ENCODE measurements at regions not wholly inside any gene's neighbourhood (a gene's known extent, or its start where the extent isn't known, plus 50 kb on each side); places are given as distances from the start of the nearest gene placed in this dataset.

DNA sequence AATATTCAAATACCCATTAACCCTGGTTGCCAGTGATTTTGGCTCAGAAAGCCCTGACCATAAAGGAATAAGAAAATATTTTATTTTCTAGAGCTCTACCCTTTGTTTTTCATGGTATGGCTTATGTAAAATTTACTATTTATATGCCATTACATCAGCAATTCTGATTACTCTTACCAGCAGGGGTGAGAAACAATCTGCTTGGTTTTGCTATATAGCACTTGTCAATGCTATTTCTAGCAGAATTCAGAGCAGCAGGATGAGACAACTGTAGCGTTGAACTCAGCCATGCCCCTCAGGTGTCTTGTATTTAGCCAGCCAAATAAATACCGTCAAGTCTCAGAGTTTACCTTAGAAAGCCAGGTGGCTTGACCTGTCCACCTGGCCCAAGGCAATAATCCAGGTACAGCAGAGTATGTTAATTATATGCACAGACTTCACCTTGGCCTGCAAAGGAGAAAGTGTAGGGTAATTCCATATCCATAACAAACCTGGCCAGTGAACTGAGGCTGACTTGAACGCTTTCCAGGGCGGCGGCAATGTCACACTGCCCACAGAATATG lies 1303.5 kb downstream of the RAPGEF2 start:
- dilution Hi-C loops (cut with MboI; ENCODE audit: extremely low pct_ligation_motif_present, low sequenced_read_pairs), result no loop called here
- no peaks in the 10 kb centered on the region for H3K4me1 ChIP-seq (ENCODE audit: control insufficient read depth, extremely low read depth, insufficient read depth, low read length)
- H3K36me3 ChIP-seq (ENCODE audit: control insufficient read depth in 2 of 2, extremely low read depth in 1 of 2, insufficient read depth in 2 of 2, low read length in 2 of 2), result no peaks in the 10 kb centered on the region
- no peak for TF ChIP-seq EZH2 (IDR thresholded peaks at IDR 0.05; ENCODE audit: low read length)
- TF ChIP-seq, protein P1, sequence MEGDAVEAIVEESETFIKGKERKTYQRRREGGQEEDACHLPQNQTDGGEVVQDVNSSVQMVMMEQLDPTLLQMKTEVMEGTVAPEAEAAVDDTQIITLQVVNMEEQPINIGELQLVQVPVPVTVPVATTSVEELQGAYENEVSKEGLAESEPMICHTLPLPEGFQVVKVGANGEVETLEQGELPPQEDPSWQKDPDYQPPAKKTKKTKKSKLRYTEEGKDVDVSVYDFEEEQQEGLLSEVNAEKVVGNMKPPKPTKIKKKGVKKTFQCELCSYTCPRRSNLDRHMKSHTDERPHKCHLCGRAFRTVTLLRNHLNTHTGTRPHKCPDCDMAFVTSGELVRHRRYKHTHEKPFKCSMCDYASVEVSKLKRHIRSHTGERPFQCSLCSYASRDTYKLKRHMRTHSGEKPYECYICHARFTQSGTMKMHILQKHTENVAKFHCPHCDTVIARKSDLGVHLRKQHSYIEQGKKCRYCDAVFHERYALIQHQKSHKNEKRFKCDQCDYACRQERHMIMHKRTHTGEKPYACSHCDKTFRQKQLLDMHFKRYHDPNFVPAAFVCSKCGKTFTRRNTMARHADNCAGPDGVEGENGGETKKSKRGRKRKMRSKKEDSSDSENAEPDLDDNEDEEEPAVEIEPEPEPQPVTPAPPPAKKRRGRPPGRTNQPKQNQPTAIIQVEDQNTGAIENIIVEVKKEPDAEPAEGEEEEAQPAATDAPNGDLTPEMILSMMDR (optimal IDR thresholded peaks at IDR 0.05 in 1 of 3, IDR thresholded peaks at IDR 0.05 in 1 of 3, conservative IDR thresholded peaks at IDR 0.05 in 1 of 3; ENCODE audit: extremely low read depth in 1 of 3, insufficient read depth in 2 of 3, low read length in 3 of 3), result no peak
- H3K27ac ChIP-seq (ENCODE audit: control insufficient read depth, insufficient read depth, low read length), result no peak overlapping the region
- no peak for DNase-seq (ENCODE audit: low read depth, low spot score)
- no peak overlapping the region for H3K4me2 ChIP-seq (ENCODE audit: control insufficient read depth, extremely low read depth, insufficient read depth, low read depth, low read length)
- H3K27me3 ChIP-seq (ENCODE audit: control insufficient read depth, extremely low read depth, insufficient read depth, low read length), result no peaks in the 10 kb centered on the region
- H4K20me1 ChIP-seq (ENCODE audit: control insufficient read depth, extremely low read depth, insufficient read depth, low read length), result no peaks in the 10 kb centered on the region
- no peaks in the 10 kb centered on the region for H3K79me2 ChIP-seq (ENCODE audit: control insufficient read depth, insufficient read depth, low read length)
- no peak for FAIRE-seq
- no peak overlapping the region for H3K9ac ChIP-seq (ENCODE audit: control insufficient read depth, extremely low read depth, insufficient read depth, low read length)
- H2AFZ ChIP-seq (ENCODE audit: control insufficient read depth, low read length), result no peak overlapping the region
- H3K4me3 ChIP-seq (ENCODE audit: control insufficient read depth in 2 of 3, extremely low read depth in 1 of 3, insufficient read depth in 2 of 3, low read depth in 1 of 3, low read length in 3 of 3), result no peak overlapping the region
- no peaks in the 10 kb centered on the region for H3K9me3 ChIP-seq (ENCODE audit: control insufficient read depth, low read depth, low read length)
- H3K9me1 ChIP-seq (ENCODE audit: control insufficient read depth, extremely low read depth, insufficient read depth, low read length), result no peaks in the 10 kb centered on the region

DNA sequence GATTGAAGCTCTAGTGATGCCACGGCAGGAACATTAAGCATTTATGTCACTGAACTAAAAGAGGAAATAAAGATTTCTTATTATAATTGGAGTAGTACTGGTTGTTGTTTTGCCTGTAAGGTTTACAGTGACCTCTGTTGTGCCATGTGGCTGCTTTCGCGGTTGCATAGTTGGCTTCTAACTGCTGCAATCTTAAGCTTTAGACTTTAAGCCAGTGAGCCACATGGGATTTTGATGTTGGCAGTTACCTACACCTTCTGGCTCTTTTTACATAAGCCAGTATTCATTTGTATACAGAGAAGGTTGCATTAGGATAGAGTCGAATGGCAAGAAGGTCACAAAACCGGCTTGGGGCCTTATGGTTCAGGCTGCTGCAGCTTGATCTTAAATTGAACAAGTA lies 1311.6 kb downstream of the RAPGEF2 start:
- Histone ChIP-seq H3K4me3 (ENCODE audit: control insufficient read depth in 2 of 3, extremely low read depth in 1 of 3, insufficient read depth in 2 of 3, low read depth in 1 of 3, low read length in 3 of 3) (no peak overlapping the region), H3K79me2 (ENCODE audit: control insufficient read depth, insufficient read depth, low read length) (no peaks in the 10 kb centered on the region), H3K9ac (ENCODE audit: control insufficient read depth, extremely low read depth, insufficient read depth, low read length) (no peak overlapping the region), H4K20me1 (ENCODE audit: control insufficient read depth, extremely low read depth, insufficient read depth, low read length) (no peaks in the 10 kb centered on the region), H3K4me2 (ENCODE audit: control insufficient read depth, extremely low read depth, insufficient read depth, low read depth, low read length) (no peak overlapping the region), H3K9me1 (ENCODE audit: control insufficient read depth, extremely low read depth, insufficient read depth, low read length) (no peaks in the 10 kb centered on the region), H3K9me3 (ENCODE audit: control insufficient read depth, low read depth, low read length) (no peaks in the 10 kb centered on the region), H3K27me3 (ENCODE audit: control insufficient read depth, extremely low read depth, insufficient read depth, low read length) (no peaks in the 10 kb centered on the region), H3K27ac (ENCODE audit: control insufficient read depth, insufficient read depth, low read length) (no peak overlapping the region), H3K36me3 (ENCODE audit: control insufficient read depth in 2 of 2, extremely low read depth in 1 of 2, insufficient read depth in 2 of 2, low read length in 2 of 2) (no peaks in the 10 kb centered on the region), H3K4me1 (ENCODE audit: control insufficient read depth, extremely low read depth, insufficient read depth, low read length) (no peaks in the 10 kb centered on the region), H2AFZ (ENCODE audit: control insufficient read depth, low read length) (no peak overlapping the region)
- no peak for FAIRE-seq
- dilution Hi-C loops (cut with MboI; ENCODE audit: extremely low pct_ligation_motif_present, low sequenced_read_pairs), result no loop called here
- DNase-seq (ENCODE audit: low read depth, low spot score), result no peak
- no peak for TF ChIP-seq EZH2 (IDR thresholded peaks at IDR 0.05; ENCODE audit: low read length)
- TF ChIP-seq, protein P1 (optimal IDR thresholded peaks at IDR 0.05 in 1 of 3, IDR thresholded peaks at IDR 0.05 in 1 of 3, conservative IDR thresholded peaks at IDR 0.05 in 1 of 3; ENCODE audit: extremely low read depth in 1 of 3, insufficient read depth in 2 of 3, low read length in 3 of 3), result no peak

Measured in keratinocyte (primary cell).